ENCODE measurements at regions not wholly inside any gene's neighbourhood (a gene's known extent, or its start where the extent isn't known, plus 50 kb on each side); places are given as distances from the start of the nearest gene placed in this dataset.

DNA sequence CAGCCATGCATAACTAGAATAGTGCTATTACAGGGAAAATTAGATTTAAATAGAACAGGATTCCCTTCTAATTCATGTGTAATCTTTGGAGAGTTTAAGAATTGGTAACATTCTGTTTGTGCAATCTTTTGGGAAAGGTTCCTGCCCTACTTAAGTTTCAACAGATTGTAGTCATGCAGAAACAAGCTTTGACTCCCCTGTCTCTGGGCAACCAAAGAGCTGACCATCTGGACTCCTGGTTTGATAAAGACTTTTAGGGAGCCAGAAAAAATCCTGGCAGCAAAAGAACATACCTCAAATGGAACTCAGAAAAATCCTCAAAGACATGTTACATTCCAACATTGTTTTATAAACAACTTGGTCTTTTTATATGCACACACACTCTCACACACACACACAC, 191.1 kb upstream of the NEIL3 start:
- no peaks in the 10 kb centered on the region for H3K4me1 ChIP-seq (ENCODE audit: control extremely low read depth in 1 of 4, control insufficient read depth in 4 of 4, insufficient read depth in 4 of 4, low read length in 3 of 4)
- no peak for DNase-seq
- no peak overlapping the region for H3K4me3 ChIP-seq (ENCODE audit: control insufficient read depth in 1 of 7, extremely low read depth in 1 of 7, insufficient read depth in 4 of 7, low read depth in 2 of 7, low read length in 6 of 7)
- no peaks in the 10 kb centered on the region for H3K36me3 ChIP-seq (ENCODE audit: control insufficient read depth in 4 of 4, insufficient read depth in 4 of 4, low read length in 3 of 4)
- no peaks in the 10 kb centered on the region for H3K27me3 ChIP-seq (replicated peaks in 2 of 5; ENCODE audit: control insufficient read depth in 4 of 5, insufficient read depth in 5 of 5, low read length in 4 of 5)
- H3K27ac ChIP-seq (ENCODE audit: insufficient read depth in 1 of 2, low read depth in 1 of 2, low read length in 2 of 2, poor library complexity in 1 of 2, severe bottlenecking in 2 of 2): no peak overlapping the region
- ChIA-PET POLR2A (no interaction called here), CTCF (no interaction called here)
- H3K9me3 ChIP-seq (ENCODE audit: control extremely low read depth in 1 of 5, control insufficient read depth in 4 of 5, insufficient read depth in 2 of 5, low read depth in 1 of 5, low read length in 4 of 5): peaks cover 0 to 3% (median 0%) of the 10 kb centered on the region in 5 experiments

DNA sequence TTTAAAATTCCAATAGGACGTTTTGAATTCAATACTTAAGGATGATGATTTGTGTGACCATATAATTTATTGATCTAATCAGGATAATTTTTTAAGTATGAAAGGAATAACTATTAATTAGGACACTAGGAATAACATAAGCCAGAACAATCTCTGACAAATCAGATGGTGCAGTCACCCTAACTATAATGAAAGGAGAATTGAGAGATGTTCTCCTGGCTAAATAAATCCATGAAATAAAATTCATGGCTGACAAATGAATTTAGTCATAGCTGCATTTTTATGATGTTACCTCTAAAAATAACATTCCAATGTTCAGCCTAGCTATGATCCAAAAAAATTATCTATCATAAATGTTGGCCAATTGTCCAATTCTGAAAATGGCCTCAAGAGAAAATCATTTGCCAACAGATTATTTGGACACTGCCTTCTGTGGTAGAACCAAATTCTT, 190.6 kb upstream of the NEIL3 start:
- H3K36me3 ChIP-seq (ENCODE audit: control insufficient read depth in 4 of 4, insufficient read depth in 4 of 4, low read length in 3 of 4): no peaks in the 10 kb centered on the region
- POLR2A ChIA-PET: no interaction called here
- no CpG with 5 or more reads among the region's 1 CpG for WGBS (ENCODE audit: insufficient coverage)
- H3K9me3 ChIP-seq (ENCODE audit: control extremely low read depth in 1 of 5, control insufficient read depth in 4 of 5, insufficient read depth in 2 of 5, low read depth in 1 of 5, low read length in 4 of 5): peaks cover 0 to 3% (median 0%) of the 10 kb centered on the region in 5 experiments
- no peaks in the 10 kb centered on the region for H3K4me1 ChIP-seq (ENCODE audit: control extremely low read depth in 1 of 4, control insufficient read depth in 4 of 4, insufficient read depth in 4 of 4, low read length in 3 of 4)
- H3K27ac ChIP-seq (ENCODE audit: insufficient read depth in 1 of 2, low read depth in 1 of 2, low read length in 2 of 2, poor library complexity in 1 of 2, severe bottlenecking in 2 of 2): no peak overlapping the region
- DNase-seq: no peak
- no peaks in the 10 kb centered on the region for H3K27me3 ChIP-seq (replicated peaks in 2 of 5; ENCODE audit: control insufficient read depth in 4 of 5, insufficient read depth in 5 of 5, low read length in 4 of 5)
- CTCF ChIA-PET: no interaction called here
- H3K4me3 ChIP-seq (ENCODE audit: control insufficient read depth in 1 of 7, extremely low read depth in 1 of 7, insufficient read depth in 4 of 7, low read depth in 2 of 7, low read length in 6 of 7): no peak overlapping the region

DNA sequence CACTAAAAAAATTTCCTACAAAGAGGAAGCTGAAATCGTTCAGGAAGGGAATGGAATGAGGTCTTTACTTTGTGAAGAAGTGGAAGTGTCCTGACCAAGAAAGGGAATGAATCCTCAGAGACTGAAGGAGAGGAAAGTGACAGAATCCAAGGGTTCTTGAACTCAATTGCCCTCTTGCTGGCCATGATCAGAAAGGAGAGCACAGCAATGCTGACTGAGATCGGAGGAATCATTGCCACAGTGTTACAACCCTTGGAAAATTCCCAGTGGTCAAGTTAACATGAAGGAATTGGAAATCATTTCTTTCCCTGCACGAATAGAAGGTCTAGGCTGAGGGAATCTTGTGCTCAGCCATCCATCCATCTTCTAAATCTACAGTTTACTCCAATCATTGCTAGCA, 190.0 kb upstream of the NEIL3 start:
- ChIA-PET POLR2A (no interaction called here), CTCF (no interaction called here)
- no peaks in the 10 kb centered on the region for H3K27me3 ChIP-seq (replicated peaks in 2 of 5; ENCODE audit: control insufficient read depth in 4 of 5, insufficient read depth in 5 of 5, low read length in 4 of 5)
- no peaks in the 10 kb centered on the region for H3K4me1 ChIP-seq (ENCODE audit: control extremely low read depth in 1 of 4, control insufficient read depth in 4 of 4, insufficient read depth in 4 of 4, low read length in 3 of 4)
- no peak overlapping the region for H3K27ac ChIP-seq (ENCODE audit: insufficient read depth in 1 of 2, low read depth in 1 of 2, low read length in 2 of 2, poor library complexity in 1 of 2, severe bottlenecking in 2 of 2)
- H3K36me3 ChIP-seq (ENCODE audit: control insufficient read depth in 4 of 4, insufficient read depth in 4 of 4, low read length in 3 of 4): no peaks in the 10 kb centered on the region
- H3K9me3 ChIP-seq (ENCODE audit: control extremely low read depth in 1 of 5, control insufficient read depth in 4 of 5, insufficient read depth in 2 of 5, low read depth in 1 of 5, low read length in 4 of 5): peaks cover 0 to 3% (median 0%) of the 10 kb centered on the region in 5 experiments
- DNase-seq: no peak
- 100% methylated on average over 2 of the region's 3 CpGs for WGBS (ENCODE audit: insufficient coverage)
- H3K4me3 ChIP-seq (ENCODE audit: control insufficient read depth in 1 of 7, extremely low read depth in 1 of 7, insufficient read depth in 4 of 7, low read depth in 2 of 7, low read length in 6 of 7): no peak overlapping the region

DNA sequence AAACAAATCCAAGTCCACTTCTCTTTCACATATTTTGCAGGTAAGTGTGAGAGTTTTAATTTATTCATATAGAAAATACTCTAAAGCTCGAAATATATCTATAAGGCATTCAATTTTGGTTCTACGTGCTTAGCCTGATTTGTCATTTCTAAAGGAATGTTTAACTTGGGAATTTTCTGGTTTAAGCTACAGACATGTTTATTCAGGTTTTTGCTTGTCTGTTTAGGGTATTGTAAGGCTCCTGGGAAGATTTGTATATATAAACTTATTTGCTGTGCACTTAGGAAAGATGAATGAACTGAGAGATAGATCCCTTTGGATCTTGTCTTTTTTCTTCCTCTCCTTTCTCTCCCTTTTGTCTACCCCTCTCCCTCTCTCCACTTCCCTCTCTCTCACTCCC, 185.9 kb upstream of the NEIL3 start:
- Histone ChIP-seq H3K9me3 (ENCODE audit: control extremely low read depth in 1 of 5, control insufficient read depth in 4 of 5, insufficient read depth in 2 of 5, low read depth in 1 of 5, low read length in 4 of 5) (peaks cover 0 to 6% (median 2%) of the 10 kb centered on the region in 5 experiments), H3K27me3 (replicated peaks in 2 of 5; ENCODE audit: control insufficient read depth in 4 of 5, insufficient read depth in 5 of 5, low read length in 4 of 5) (no peaks in the 10 kb centered on the region), H3K4me1 (ENCODE audit: control extremely low read depth in 1 of 4, control insufficient read depth in 4 of 4, insufficient read depth in 4 of 4, low read length in 3 of 4) (no peaks in the 10 kb centered on the region), H3K4me3 (ENCODE audit: control insufficient read depth in 1 of 7, extremely low read depth in 1 of 7, insufficient read depth in 4 of 7, low read depth in 2 of 7, low read length in 6 of 7) (no peak overlapping the region), H3K27ac (ENCODE audit: insufficient read depth in 1 of 2, low read depth in 1 of 2, low read length in 2 of 2, poor library complexity in 1 of 2, severe bottlenecking in 2 of 2) (no peak overlapping the region), H3K36me3 (ENCODE audit: control insufficient read depth in 4 of 4, insufficient read depth in 4 of 4, low read length in 3 of 4) (no peaks in the 10 kb centered on the region)
- ChIA-PET POLR2A (no interaction called here), CTCF (no interaction called here)
- WGBS (ENCODE audit: insufficient coverage): no CpG with 5 or more reads among the region's 2 CpGs
- no peak for DNase-seq

DNA sequence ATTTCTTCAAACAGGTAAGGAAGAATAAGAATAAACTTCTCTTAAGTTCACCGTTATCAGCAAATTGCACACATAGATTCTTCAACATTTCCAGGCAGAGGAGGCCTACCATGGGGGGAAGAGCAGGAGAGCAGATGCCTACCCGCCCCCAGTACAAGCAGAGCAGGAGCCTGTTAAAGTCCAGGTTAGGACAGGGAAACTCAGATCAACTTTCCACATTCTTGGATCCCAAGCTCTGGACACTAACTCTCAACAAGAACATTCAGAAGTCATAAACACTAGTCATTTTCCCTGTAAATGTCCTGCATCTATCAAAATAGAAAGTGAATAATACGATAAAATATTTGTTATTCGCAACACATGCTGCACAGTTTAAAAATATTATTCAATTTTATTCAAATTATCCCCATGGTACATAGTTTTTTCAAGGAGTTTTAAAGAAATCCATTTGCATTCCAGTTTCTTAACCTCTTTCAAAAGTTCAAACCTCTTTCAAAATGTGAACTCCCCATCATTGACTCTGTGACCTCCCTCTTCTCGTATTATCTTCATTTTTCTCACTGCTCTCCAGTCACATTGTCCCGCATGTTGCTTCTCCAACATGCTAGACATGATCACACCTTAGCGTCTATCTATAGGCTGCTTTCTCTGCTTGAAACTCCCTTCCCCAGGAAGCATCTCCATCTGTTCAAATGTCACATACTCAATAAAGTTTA, 185.2 kb upstream of the NEIL3 start:
- 92% methylated on average over 4 of the region's 7 CpGs for WGBS (ENCODE audit: insufficient coverage)
- ChIA-PET POLR2A (no interaction called here), CTCF (no interaction called here)

DNA sequence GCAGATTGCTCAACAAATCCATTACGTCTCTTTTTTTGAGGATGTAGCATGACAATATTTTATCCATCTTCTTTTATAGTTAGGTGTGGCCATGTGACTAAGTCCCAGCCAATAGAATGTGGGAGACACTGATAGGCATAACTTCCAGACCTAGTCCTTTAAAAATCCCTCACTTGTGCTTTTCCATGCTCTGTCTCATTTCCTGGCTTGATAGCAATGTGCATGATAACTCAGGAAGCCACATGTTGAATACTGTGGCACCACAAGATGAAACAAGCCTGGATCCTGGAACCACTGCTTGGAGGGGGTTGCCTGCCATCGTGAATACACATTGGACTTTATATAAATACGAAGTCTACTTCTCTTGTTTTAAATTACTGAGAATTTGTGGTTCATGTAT, 184.0 kb upstream of the NEIL3 start:
- no CpG with 5 or more reads among the region's 3 CpGs for whole genome bisulfite sequencing (ENCODE audit: insufficient coverage)

More for the DNA sequence above, 185.2 kb upstream of the NEIL3 start:
- no peaks in the 10 kb centered on the region for H3K4me1 ChIP-seq (ENCODE audit: control extremely low read depth in 1 of 4, control insufficient read depth in 4 of 4, insufficient read depth in 4 of 4, low read length in 3 of 4)
- H3K27ac ChIP-seq (ENCODE audit: insufficient read depth in 1 of 2, low read depth in 1 of 2, low read length in 2 of 2, poor library complexity in 1 of 2, severe bottlenecking in 2 of 2): no peak overlapping the region
- no peaks in the 10 kb centered on the region for H3K27me3 ChIP-seq (replicated peaks in 2 of 5; ENCODE audit: control insufficient read depth in 4 of 5, insufficient read depth in 5 of 5, low read length in 4 of 5)
- H3K9me3 ChIP-seq (ENCODE audit: control extremely low read depth in 1 of 5, control insufficient read depth in 4 of 5, insufficient read depth in 2 of 5, low read depth in 1 of 5, low read length in 4 of 5): peaks cover 0 to 6% (median 2%) of the 10 kb centered on the region in 5 experiments
- no peaks in the 10 kb centered on the region for H3K36me3 ChIP-seq (ENCODE audit: control insufficient read depth in 4 of 4, insufficient read depth in 4 of 4, low read length in 3 of 4)
- no peak for DNase-seq
- no peak overlapping the region for H3K4me3 ChIP-seq (ENCODE audit: control insufficient read depth in 1 of 7, extremely low read depth in 1 of 7, insufficient read depth in 4 of 7, low read depth in 2 of 7, low read length in 6 of 7)

DNA sequence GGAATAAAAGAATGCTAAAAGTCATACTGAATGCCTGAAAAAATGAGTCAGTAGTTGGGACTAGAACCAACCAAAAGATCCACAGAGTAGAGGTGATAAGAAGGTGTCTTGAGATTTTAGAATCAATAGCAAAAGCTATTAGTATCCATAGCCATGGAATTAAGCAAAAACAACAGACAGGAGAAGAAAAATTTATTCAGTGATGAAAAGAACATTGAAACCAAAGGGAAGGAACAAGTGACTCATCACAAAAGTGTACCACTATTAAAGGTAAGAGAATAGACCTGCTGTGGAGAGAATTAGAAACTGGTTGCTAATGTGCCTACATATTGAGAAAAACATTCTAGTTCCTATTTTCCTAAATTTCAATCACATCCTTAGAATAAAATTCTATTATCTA, 182.0 kb upstream of the NEIL3 start:
- Histone ChIP-seq H3K27me3 (replicated peaks in 2 of 5; ENCODE audit: control insufficient read depth in 4 of 5, insufficient read depth in 5 of 5, low read length in 4 of 5) (no peaks in the 10 kb centered on the region), H3K4me1 (ENCODE audit: control extremely low read depth in 1 of 4, control insufficient read depth in 4 of 4, insufficient read depth in 4 of 4, low read length in 3 of 4) (no peaks in the 10 kb centered on the region), H3K4me3 (ENCODE audit: control insufficient read depth in 1 of 7, extremely low read depth in 1 of 7, insufficient read depth in 4 of 7, low read depth in 2 of 7, low read length in 6 of 7) (no peak overlapping the region), H3K36me3 (ENCODE audit: control insufficient read depth in 4 of 4, insufficient read depth in 4 of 4, low read length in 3 of 4) (no peaks in the 10 kb centered on the region), H3K9me3 (ENCODE audit: control extremely low read depth in 1 of 5, control insufficient read depth in 4 of 5, insufficient read depth in 2 of 5, low read depth in 1 of 5, low read length in 4 of 5) (peaks cover 0 to 4% (median 3%) of the 10 kb centered on the region in 5 experiments), H3K27ac (ENCODE audit: insufficient read depth in 1 of 2, low read depth in 1 of 2, low read length in 2 of 2, poor library complexity in 1 of 2, severe bottlenecking in 2 of 2) (no peak overlapping the region)
- DNase-seq: no peak
- ChIA-PET POLR2A (no interaction called here), CTCF (no interaction called here)

More for the DNA sequence above, 184.0 kb upstream of the NEIL3 start:
- H3K27me3 ChIP-seq (replicated peaks in 2 of 5; ENCODE audit: control insufficient read depth in 4 of 5, insufficient read depth in 5 of 5, low read length in 4 of 5): no peaks in the 10 kb centered on the region
- no peaks in the 10 kb centered on the region for H3K36me3 ChIP-seq (ENCODE audit: control insufficient read depth in 4 of 4, insufficient read depth in 4 of 4, low read length in 3 of 4)
- no peaks in the 10 kb centered on the region for H3K4me1 ChIP-seq (ENCODE audit: control extremely low read depth in 1 of 4, control insufficient read depth in 4 of 4, insufficient read depth in 4 of 4, low read length in 3 of 4)
- POLR2A ChIA-PET: no interaction called here
- H3K4me3 ChIP-seq (ENCODE audit: control insufficient read depth in 1 of 7, extremely low read depth in 1 of 7, insufficient read depth in 4 of 7, low read depth in 2 of 7, low read length in 6 of 7): no peak overlapping the region
- no peak for DNase-seq
- CTCF ChIA-PET: no interaction called here
- no peak overlapping the region for H3K27ac ChIP-seq (ENCODE audit: insufficient read depth in 1 of 2, low read depth in 1 of 2, low read length in 2 of 2, poor library complexity in 1 of 2, severe bottlenecking in 2 of 2)
- H3K9me3 ChIP-seq (ENCODE audit: control extremely low read depth in 1 of 5, control insufficient read depth in 4 of 5, insufficient read depth in 2 of 5, low read depth in 1 of 5, low read length in 4 of 5): peaks cover 0 to 5% (median 3%) of the 10 kb centered on the region in 5 experiments

Measured in common myeloid progenitor, CD34-positive (primary cell).